ENCODE measurements at regions not wholly inside any gene's neighbourhood (a gene's known extent, or its start where the extent isn't known, plus 50 kb on each side); places are given as distances from the start of the nearest gene placed in this dataset.
"Not testable (repeated sequence)": the region's sequence is repeated elsewhere in the genome, so short reads cannot be mapped to it uniquely, and the experiment has no call there.

- peak; percentile 6 for DNase-seq (ENCODE audit: low read depth)
Measured at GRCh38 chr14:21902561-21903181, 229.1 kb upstream of the OR4E1 start.

- not testable (repeated sequence) for DNase-seq (ENCODE audit: low read depth)
Measured at GRCh38 chr14:21894898-21895194, 221.2 kb upstream of the OR4E1 start.

- DNase-seq (ENCODE audit: low read depth): peak; percentile 23
Measured at GRCh38 chr14:21894003-21894897, 220.6 kb upstream of the OR4E1 start.

GRCh38 chr14:21891921-21892320 lies 218.3 kb upstream of the OR4E1 start:
- DNase-seq (ENCODE audit: low read depth): no peak

- DNase-seq (ENCODE audit: low read depth): no peak
Measured at GRCh38 chr14:21884995-21885394, 211.4 kb upstream of the OR4E1 start.

- DNase-seq (ENCODE audit: low read depth): no peak
Measured at GRCh38 chr14:21882226-21882625, 208.6 kb upstream of the OR4E1 start.

- DNase-seq (ENCODE audit: low read depth): no peak
Measured at GRCh38 chr14:21880918-21881317, 207.3 kb upstream of the OR4E1 start.

- no peak for DNase-seq (ENCODE audit: low read depth)
Measured at GRCh38 chr14:21875791-21876190, 202.2 kb upstream of the OR4E1 start.

- no peak for DNase-seq (ENCODE audit: low read depth)
Measured at GRCh38 chr14:21874946-21875345, 201.3 kb upstream of the OR4E1 start.

GRCh38 chr14:21874167-21874566 lies 200.5 kb upstream of the OR4E1 start:
- no peak for DNase-seq (ENCODE audit: low read depth)

- DNase-seq (ENCODE audit: low read depth): peak; percentile 67
Measured at GRCh38 chr14:21868442-21869046, 194.9 kb upstream of the OR4E1 start.

- DNase-seq (ENCODE audit: low read depth): no peak
Measured at GRCh38 chr14:21867541-21867940, 193.9 kb upstream of the OR4E1 start.

GRCh38 chr14:21866479-21866878 lies 192.9 kb upstream of the OR4E1 start:
- DNase-seq (ENCODE audit: low read depth): no peak

GRCh38 chr14:21863289-21863688 lies 189.7 kb upstream of the OR4E1 start:
- no peak for DNase-seq (ENCODE audit: low read depth)

- no peak for DNase-seq (ENCODE audit: low read depth)
Measured at GRCh38 chr14:21861153-21861552, 187.5 kb upstream of the OR4E1 start.

- peak; percentile 25 for DNase-seq (ENCODE audit: low read depth)
Measured at GRCh38 chr14:21860172-21860571, 186.6 kb upstream of the OR4E1 start.

GRCh38 chr14:21852775-21853174 lies 179.2 kb upstream of the OR4E1 start:
- no peak for DNase-seq (ENCODE audit: low read depth)

- DNase-seq (ENCODE audit: low read depth): peak; percentile 63
Measured at GRCh38 chr14:21852061-21852664, 178.5 kb upstream of the OR4E1 start.

GRCh38 chr14:21846902-21847301 lies 173.3 kb upstream of the OR4E1 start:
- DNase-seq (ENCODE audit: low read depth): not testable (repeated sequence)

- DNase-seq (ENCODE audit: low read depth): peak; percentile 52
Measured at GRCh38 chr14:21846227-21846885, 172.7 kb upstream of the OR4E1 start.

- no peak for DNase-seq (ENCODE audit: low read depth)
Measured at GRCh38 chr14:21840765-21841164, 167.1 kb upstream of the OR4E1 start.

- no peak for DNase-seq (ENCODE audit: low read depth)
Measured at GRCh38 chr14:21833836-21834235, 160.2 kb upstream of the OR4E1 start.

Data from T follicular helper cell (primary cell).